ENCODE measurements at regions not wholly inside any gene's neighbourhood (a gene's known extent, or its start where the extent isn't known, plus 50 kb on each side); places are given as distances from the start of the nearest gene placed in this dataset.

DNA sequence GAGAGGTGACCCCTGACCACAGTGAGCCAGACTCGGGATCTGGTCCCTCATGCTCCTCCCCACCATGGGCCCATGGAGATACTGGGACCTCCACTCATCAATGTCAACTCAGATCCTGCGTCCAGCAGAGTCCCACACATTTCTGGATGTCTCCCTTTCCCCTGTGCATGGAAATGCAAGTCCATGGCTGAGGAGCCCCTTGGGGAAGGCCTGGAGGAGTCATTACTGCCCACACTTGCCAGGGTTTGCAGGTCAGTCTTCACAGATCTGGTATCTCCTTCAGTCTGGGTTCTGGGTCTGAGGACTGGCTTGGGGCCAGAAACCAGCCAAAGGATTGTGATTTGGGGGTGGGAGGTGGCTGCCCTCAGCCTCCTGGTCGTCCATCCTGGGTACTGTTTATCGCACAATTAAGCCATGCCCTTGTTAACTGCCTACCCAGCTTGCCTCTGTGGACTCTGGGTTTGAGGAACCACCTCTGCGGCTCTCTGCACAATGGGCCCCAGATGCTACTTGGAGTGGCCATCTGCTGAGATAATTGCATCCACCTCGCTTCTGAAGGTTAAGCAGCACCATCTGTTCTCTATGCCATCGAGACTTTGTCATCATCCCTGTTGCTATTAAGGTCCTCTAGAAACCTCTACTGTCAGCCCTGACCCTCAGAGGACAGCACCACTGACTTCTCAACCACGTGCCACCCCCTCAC, 49.9 kb upstream of the KLF13 start:
- TF ChIP-seq, protein P1, sequence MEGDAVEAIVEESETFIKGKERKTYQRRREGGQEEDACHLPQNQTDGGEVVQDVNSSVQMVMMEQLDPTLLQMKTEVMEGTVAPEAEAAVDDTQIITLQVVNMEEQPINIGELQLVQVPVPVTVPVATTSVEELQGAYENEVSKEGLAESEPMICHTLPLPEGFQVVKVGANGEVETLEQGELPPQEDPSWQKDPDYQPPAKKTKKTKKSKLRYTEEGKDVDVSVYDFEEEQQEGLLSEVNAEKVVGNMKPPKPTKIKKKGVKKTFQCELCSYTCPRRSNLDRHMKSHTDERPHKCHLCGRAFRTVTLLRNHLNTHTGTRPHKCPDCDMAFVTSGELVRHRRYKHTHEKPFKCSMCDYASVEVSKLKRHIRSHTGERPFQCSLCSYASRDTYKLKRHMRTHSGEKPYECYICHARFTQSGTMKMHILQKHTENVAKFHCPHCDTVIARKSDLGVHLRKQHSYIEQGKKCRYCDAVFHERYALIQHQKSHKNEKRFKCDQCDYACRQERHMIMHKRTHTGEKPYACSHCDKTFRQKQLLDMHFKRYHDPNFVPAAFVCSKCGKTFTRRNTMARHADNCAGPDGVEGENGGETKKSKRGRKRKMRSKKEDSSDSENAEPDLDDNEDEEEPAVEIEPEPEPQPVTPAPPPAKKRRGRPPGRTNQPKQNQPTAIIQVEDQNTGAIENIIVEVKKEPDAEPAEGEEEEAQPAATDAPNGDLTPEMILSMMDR (conservative IDR thresholded peaks at IDR 0.05) = no peak
- 91 to 93% methylated on average over 7 to 8 of the region's 8 CpGs for WGBS, 2 experiments (ENCODE audit: insufficient coverage in 1 of 2, insufficient read length in 1 of 2)
- Histone ChIP-seq H3K9ac (ENCODE audit: extremely low read depth, low read length, poor library complexity, severe bottlenecking) (no peak overlapping the region), H3K4me1 (ENCODE audit: control insufficient read depth, insufficient read depth, low read length) (peaks cover 6% of the 10 kb centered on the region), H3K27me3 (ENCODE audit: control insufficient read depth, insufficient read depth, low read length, poor library complexity, severe bottlenecking) (no peaks in the 10 kb centered on the region), H3K4me3 (ENCODE audit: low read length) (no peak overlapping the region), H3K9me3 (ENCODE audit: control insufficient read depth, low read length) (no peaks in the 10 kb centered on the region), H3K27ac (ENCODE audit: low read depth, low read length) (peak overlapping the region; percentile 47), H3K36me3 (ENCODE audit: control insufficient read depth, insufficient read depth, low read length) (no peaks in the 10 kb centered on the region)
- DNase-seq = no peak
- no peak overlapping the region for H3K4me3 Mint-ChIP-seq
- H3K27me3 Mint-ChIP-seq (ENCODE audit: insufficient read depth) = peaks cover 4% of the 10 kb centered on the region
- no peaks in the 10 kb centered on the region for H3K9me3 Mint-ChIP-seq
- H3K4me1 Mint-ChIP-seq = peaks cover 15% of the 10 kb centered on the region
- no peaks in the 10 kb centered on the region for H3K36me3 Mint-ChIP-seq (ENCODE audit: low read depth)
- H3K27ac Mint-ChIP-seq = no peak overlapping the region

All from endodermal cell (in vitro differentiated cells).